ENCODE measurements at regions not wholly inside any gene's neighbourhood (a gene's known extent, or its start where the extent isn't known, plus 50 kb on each side); places are given as distances from the start of the nearest gene placed in this dataset.

DNA sequence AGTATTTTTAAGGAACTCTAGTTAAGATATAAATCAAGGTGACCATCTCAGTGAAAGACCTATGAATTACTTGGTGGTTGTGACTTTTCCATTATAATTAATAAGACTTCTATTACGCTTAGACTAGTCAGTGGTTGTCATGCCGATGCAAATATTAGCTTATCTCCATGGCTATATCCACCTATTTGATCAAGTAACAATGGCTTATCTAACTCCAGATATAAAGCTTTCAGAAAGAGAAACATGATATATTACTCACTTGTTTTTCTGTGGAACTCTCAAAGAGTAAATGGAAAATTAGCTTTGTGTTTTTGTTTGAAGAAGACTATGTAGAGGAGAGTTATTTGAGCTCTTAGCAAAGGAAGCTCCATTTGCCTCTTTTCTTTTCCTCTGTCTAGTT, 323.8 kb upstream of the DCN start:
- no peak overlapping the region for H3K4me3 ChIP-seq (ENCODE audit: low read length)
- DNase-seq (ENCODE audit: low read depth) = no peak
- TF ChIP-seq, protein P1, sequence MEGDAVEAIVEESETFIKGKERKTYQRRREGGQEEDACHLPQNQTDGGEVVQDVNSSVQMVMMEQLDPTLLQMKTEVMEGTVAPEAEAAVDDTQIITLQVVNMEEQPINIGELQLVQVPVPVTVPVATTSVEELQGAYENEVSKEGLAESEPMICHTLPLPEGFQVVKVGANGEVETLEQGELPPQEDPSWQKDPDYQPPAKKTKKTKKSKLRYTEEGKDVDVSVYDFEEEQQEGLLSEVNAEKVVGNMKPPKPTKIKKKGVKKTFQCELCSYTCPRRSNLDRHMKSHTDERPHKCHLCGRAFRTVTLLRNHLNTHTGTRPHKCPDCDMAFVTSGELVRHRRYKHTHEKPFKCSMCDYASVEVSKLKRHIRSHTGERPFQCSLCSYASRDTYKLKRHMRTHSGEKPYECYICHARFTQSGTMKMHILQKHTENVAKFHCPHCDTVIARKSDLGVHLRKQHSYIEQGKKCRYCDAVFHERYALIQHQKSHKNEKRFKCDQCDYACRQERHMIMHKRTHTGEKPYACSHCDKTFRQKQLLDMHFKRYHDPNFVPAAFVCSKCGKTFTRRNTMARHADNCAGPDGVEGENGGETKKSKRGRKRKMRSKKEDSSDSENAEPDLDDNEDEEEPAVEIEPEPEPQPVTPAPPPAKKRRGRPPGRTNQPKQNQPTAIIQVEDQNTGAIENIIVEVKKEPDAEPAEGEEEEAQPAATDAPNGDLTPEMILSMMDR (conservative IDR thresholded peaks at IDR 0.05; ENCODE audit: low read length) = no peak

DNA sequence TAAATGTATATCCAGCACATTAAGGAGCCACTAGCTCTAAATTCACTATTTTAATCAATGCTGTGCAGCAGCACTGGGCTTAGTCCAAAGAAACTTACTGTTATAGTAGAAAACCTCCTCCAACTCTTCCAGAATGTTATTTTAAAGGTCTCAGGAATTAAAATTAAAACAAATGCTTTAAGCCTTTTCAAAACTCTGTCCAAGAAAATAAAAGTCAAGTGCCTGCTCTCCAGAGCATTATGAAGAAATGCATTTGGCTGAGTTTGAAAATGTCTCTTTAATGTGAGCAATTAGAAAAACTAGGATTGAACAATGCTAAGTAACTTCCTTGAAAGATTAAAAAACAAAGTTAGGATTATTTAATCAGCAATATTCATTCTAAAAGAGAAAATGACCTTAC, 322.4 kb upstream of the DCN start:
- no peak for DNase-seq (ENCODE audit: low read depth)
- TF ChIP-seq, protein P1 (conservative IDR thresholded peaks at IDR 0.05; ENCODE audit: low read length) = no peak
- H3K4me3 ChIP-seq (ENCODE audit: low read length) = no peak overlapping the region

DNA sequence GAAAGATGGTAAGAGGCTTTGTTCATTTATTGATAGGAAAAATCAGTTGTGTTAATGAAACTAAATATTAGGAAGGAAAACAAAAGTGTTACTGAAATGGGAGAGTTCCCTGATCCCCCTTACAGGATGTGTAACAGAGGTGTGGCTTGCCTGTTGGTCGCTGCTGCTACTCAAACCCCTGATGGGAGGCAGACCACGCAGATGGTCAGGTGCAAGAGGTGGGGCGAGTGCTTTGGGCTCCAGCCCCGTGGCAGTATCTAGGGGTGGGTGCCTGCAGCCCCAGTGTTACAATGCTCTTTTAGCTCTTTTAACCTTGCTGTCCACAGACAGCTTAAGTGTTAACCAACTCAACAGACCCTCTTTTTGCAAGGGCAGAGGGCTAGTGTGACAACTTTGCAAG, 319.6 kb upstream of the DCN start:
- TF ChIP-seq, protein P1 (conservative IDR thresholded peaks at IDR 0.05; ENCODE audit: low read length) = no peak
- no peak overlapping the region for H3K4me3 ChIP-seq (ENCODE audit: low read length)
- DNase-seq (ENCODE audit: low read depth) = no peak

DNA sequence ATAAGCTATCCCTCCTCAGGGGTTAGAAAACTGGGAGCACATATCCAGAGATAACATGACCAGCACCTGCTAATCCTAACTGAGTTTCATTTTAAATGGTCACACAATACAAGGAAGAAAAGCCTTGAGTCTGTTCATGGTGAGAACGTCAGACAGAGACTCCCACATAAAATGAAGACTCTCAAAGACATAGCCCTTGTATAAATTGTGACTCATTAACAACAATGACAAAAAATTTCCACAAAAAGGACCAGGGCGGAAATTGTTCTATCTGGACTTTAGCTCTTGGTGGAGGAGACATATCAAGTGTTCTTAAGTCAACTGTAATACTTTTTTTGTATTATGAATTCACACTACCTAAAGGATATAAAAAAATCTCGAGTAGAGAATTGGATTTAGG, 313.7 kb upstream of the DCN start:
- no peak for DNase-seq (ENCODE audit: low read depth)
- H3K4me3 ChIP-seq (ENCODE audit: low read length) = no peak overlapping the region
- TF ChIP-seq, protein P1 (conservative IDR thresholded peaks at IDR 0.05; ENCODE audit: low read length) = no peak

DNA sequence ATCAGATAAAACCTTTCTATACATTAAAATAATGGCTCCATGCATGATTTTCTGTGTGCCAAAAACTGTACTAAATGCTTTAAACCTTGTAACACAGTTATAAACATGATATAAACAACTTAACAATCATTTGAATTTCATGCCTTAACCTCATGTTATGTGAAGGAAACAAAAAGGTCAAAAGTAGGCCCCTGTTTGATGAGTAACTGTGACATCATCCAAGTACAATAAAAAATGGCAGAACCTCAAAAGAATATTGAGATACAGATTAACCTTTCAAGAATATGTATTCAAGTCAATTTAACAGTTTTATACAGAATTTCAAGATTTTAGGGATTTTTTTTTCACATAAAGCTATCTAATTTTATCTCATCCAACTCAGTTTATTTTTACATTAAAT, 310.7 kb upstream of the DCN start:
- H3K4me3 ChIP-seq (ENCODE audit: low read length) = no peak overlapping the region

DNA sequence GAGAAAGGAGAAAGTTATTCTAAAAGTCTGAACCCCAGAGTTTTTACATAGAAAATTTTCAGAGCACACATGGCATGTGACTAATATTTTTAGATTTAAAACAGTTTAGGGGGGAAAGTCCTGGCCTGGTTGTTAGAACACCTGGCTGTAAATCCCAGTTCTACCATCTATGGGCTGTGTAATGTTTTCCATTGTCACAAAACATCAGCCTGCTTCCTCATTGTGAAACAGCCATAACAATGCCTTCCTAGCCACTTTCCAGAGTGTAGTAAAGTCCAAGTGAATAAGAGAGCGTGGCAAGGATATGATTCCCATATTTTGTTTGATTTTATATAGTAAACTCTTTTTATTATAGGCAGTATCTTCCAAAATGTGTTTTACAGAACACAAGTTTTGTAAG, 310.0 kb upstream of the DCN start:
- TF ChIP-seq, protein P1 (conservative IDR thresholded peaks at IDR 0.05; ENCODE audit: low read length) = no peak
- H3K4me3 ChIP-seq (ENCODE audit: low read length) = no peak overlapping the region
- no peak for DNase-seq (ENCODE audit: low read depth)

More for the DNA sequence above, 310.7 kb upstream of the DCN start:
- DNase-seq (ENCODE audit: low read depth) = no peak
- TF ChIP-seq, protein P1 (conservative IDR thresholded peaks at IDR 0.05; ENCODE audit: low read length) = no peak

DNA sequence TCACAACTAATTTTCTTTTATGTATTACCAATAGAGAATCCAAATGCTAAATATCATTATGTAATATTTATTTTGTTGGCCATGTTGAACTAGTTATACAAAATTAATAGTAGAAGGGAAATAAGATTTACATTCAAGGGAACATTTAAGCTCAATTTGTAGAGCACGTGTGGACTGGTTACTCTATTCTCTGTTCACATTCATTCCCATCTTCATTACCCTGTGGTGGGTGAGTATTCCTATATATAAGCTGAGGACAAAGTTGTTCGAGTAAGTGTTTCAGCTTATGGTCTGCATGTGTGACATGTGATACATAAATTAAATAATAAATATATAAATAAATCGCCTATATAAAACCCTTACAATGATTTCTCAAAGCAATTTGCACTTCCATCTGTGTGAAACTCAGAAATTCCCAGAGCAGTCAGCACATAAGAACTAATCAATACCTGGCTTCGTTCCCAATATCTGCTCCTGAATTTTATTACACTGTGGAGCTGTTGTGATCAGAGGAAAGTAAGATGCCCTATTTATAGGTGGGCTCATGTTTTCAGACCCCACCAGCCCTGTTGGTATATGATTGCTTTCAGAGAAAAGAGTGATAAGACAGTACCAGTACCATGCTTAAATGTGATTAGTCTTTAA, 308.2 kb upstream of the DCN start:
- DNase-seq (ENCODE audit: low read depth) = no peak
- TF ChIP-seq, protein P1 (conservative IDR thresholded peaks at IDR 0.05; ENCODE audit: low read length) = no peak
- no peak overlapping the region for H3K4me3 ChIP-seq (ENCODE audit: low read length)

Data from AG10803 (cell line).